ENCODE measurements at regions not wholly inside any gene's neighbourhood (a gene's known extent, or its start where the extent isn't known, plus 50 kb on each side); places are given as distances from the start of the nearest gene placed in this dataset.

- H3K4me3 ChIP-seq (ENCODE audit: low read depth, low read length), result no peak overlapping the region
- no peak for DNase-seq (ENCODE audit: low read depth)
- no peak for TF ChIP-seq CTCF (IDR thresholded peaks at IDR 0.05; ENCODE audit: control insufficient read depth, extremely low read depth, insufficient read depth)
Measured at GRCh38 chr10:124333931-124334330, 84.8 kb downstream of the OAT start.

- TF ChIP-seq CTCF (IDR thresholded peaks at IDR 0.05; ENCODE audit: control insufficient read depth, extremely low read depth, insufficient read depth), result no peak
- no peak for DNase-seq (ENCODE audit: low read depth)
- no peak overlapping the region for H3K4me3 ChIP-seq (ENCODE audit: low read depth, low read length)
Measured at GRCh38 chr10:124332426-124332825, 86.3 kb downstream of the OAT start.

- DNase-seq (ENCODE audit: low read depth), result no peak
- no peak overlapping the region for H3K4me3 ChIP-seq (ENCODE audit: low read depth, low read length)
- TF ChIP-seq CTCF (IDR thresholded peaks at IDR 0.05; ENCODE audit: control insufficient read depth, extremely low read depth, insufficient read depth), result no peak
Measured at GRCh38 chr10:124329941-124330340, 88.8 kb downstream of the OAT start.

GRCh38 chr10:124329362-124329761, 89.4 kb downstream of the OAT start:
- no peak overlapping the region for H3K4me3 ChIP-seq (ENCODE audit: low read depth, low read length)
- no peak for TF ChIP-seq CTCF (IDR thresholded peaks at IDR 0.05; ENCODE audit: control insufficient read depth, extremely low read depth, insufficient read depth)
- DNase-seq (ENCODE audit: low read depth), result no peak

- DNase-seq (ENCODE audit: low read depth), result no peak
- no peak for TF ChIP-seq CTCF (IDR thresholded peaks at IDR 0.05; ENCODE audit: control insufficient read depth, extremely low read depth, insufficient read depth)
- no peak overlapping the region for H3K4me3 ChIP-seq (ENCODE audit: low read depth, low read length)
Measured at GRCh38 chr10:124328477-124329220, 90.1 kb downstream of the OAT start.

- no peak for TF ChIP-seq CTCF (IDR thresholded peaks at IDR 0.05; ENCODE audit: control insufficient read depth, extremely low read depth, insufficient read depth)
Measured at GRCh38 chr10:124325998-124326636, 92.6 kb downstream of the OAT start.

GRCh38 chr10:124325633-124325914, 93.1 kb downstream of the OAT start:
- no peak overlapping the region for H3K4me3 ChIP-seq (ENCODE audit: low read depth, low read length)
- TF ChIP-seq CTCF (IDR thresholded peaks at IDR 0.05; ENCODE audit: control insufficient read depth, extremely low read depth, insufficient read depth), result no peak
- no peak for DNase-seq (ENCODE audit: low read depth)

More at GRCh38 chr10:124325998-124326636, 92.6 kb downstream of the OAT start:
- no peak for DNase-seq (ENCODE audit: low read depth)
- H3K4me3 ChIP-seq (ENCODE audit: low read depth, low read length), result no peak overlapping the region
